Uterus (tissue), 2 donors: ENCODE measurements at regions not wholly inside any gene's neighbourhood (a gene's known extent, or its start where the extent isn't known, plus 50 kb on each side); places are given as distances from the start of the nearest gene placed in this dataset.

Experiments used
- CTCF ChIP-seq, 4 experiments: fragments of 200-600 bp in 2 of 4; fragments of 450-650 bp in 2 of 4; sonication (generic) in 2 of 4; IDR thresholded peaks; one replicate each; pipeline ENCODE4 v1.5.1; 2016 to 2019; ENCODE audit warnings: antibody characterized with exemption in 4 of 4, mild to moderate bottlenecking in 2 of 4, moderate library complexity in 1 of 4
- POLR2A ChIP-seq, 2 donors: fragments of 450-650 bp; IDR thresholded peaks; one replicate each; pipeline ENCODE4 v1.6.1; 2016; ENCODE audit warnings: antibody characterized with exemption in 2 of 2, mild to moderate bottlenecking in 1 of 2, moderate library complexity in 1 of 2

- TF ChIP-seq CTCF (IDR thresholded peaks at IDR 0.05) = no peak
- TF ChIP-seq POLR2A (IDR thresholded peaks at IDR 0.05) = no peak
Observed at GRCh38 chr1:191992118-191992517, 166.1 kb upstream of the RGS18 start.
